ENCODE measurements at regions not wholly inside any gene's neighbourhood (a gene's known extent, or its start where the extent isn't known, plus 50 kb on each side); places are given as distances from the start of the nearest gene placed in this dataset.
"Not testable (repeated sequence)": the region's sequence is repeated elsewhere in the genome, so short reads cannot be mapped to it uniquely, and the experiment has no call there.

DNA sequence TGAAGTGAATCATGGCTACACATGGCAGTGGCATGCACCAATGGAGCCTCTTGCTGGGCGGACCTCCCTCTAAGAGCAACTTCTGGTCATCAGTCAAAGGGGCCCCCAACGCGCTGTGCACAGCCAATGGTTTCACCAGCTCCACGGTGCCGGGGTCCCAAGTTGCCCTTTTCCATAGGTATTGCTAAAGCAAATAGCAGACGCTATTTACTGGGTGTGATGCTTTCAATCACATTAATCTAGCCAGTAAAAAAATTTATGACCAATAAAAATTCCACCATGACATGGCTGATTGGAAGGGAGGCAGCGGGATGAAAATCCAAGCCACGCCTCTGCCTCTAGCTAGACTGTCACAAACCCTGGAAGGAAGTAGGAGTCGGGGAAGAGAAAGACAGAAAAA, 680.3 kb upstream of the SOX9 start:
- no peaks in the 10 kb centered on the region for H3K9me3 ChIP-seq (ENCODE audit: low read depth, low read length)
- no peak overlapping the region for H3K9ac ChIP-seq (ENCODE audit: insufficient read length)
- no peak for DNase-seq (ENCODE audit: low read depth, low spot score)
- no peak overlapping the region for H3K27ac ChIP-seq
- H3K4me3 ChIP-seq: no peak overlapping the region
- TF ChIP-seq POLR2AphosphoS5 (IDR thresholded peaks at IDR 0.05; ENCODE audit: borderline replicate concordance, low read depth, low read length) (no peak), EZH2 (IDR thresholded peaks at IDR 0.05) (no peak), FOXP2 (optimal IDR thresholded peaks at IDR 0.05; ENCODE audit: control extremely low read depth, extremely low read length, insufficient read depth) (no peak)
- no peaks in the 10 kb centered on the region for H3K36me3 ChIP-seq (ENCODE audit: insufficient read depth, low read length)

DNA sequence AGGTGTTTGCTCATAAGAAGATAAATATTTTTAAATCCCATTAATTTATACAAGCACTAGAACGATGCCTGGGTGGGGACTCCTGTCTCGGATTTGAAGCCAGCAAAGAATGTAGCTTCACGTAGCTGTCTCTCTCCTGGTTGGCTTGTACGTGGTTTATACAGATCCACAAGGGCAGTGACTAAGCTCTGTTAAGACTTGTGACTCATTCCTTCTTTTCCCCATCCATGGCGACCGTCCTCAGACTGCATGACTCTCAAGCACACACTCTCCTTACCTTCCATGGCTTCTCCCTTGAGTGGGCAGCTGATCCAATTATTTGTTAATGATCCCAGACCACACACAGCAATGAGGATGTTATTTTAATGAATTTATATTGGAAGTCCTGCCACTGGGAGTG, 679.7 kb upstream of the SOX9 start:
- no peaks in the 10 kb centered on the region for H3K9me3 ChIP-seq (ENCODE audit: low read depth, low read length)
- H3K27ac ChIP-seq: no peak overlapping the region
- no peak for TF ChIP-seq POLR2AphosphoS5 (IDR thresholded peaks at IDR 0.05; ENCODE audit: borderline replicate concordance, low read depth, low read length)
- TF ChIP-seq FOXP2 (optimal IDR thresholded peaks at IDR 0.05; ENCODE audit: control extremely low read depth, extremely low read length, insufficient read depth): no peak
- no peak for TF ChIP-seq EZH2 (IDR thresholded peaks at IDR 0.05)
- no peak for DNase-seq (ENCODE audit: low read depth, low spot score)
- no peak overlapping the region for H3K4me3 ChIP-seq
- H3K36me3 ChIP-seq (ENCODE audit: insufficient read depth, low read length): no peaks in the 10 kb centered on the region
- no peak overlapping the region for H3K9ac ChIP-seq (ENCODE audit: insufficient read length)

DNA sequence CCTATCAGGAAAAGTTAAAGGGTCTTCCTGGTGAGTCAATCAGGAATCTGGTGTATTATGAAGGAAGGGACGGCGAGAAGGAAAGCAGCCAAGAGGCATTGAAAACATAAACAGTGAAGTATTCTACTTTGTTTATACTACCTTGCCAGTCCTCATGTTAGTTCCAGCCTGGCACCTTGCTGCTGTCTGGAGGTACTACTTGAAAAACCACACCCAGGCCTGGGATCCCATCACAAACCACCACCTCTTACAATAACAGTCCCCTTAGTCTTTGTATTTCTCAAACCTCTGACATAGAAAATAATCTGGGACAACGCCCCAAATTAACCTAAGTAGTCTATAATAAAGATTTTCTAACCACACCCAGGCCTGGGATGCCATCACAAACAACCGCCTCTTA, 676.7 kb upstream of the SOX9 start:
- no peaks in the 10 kb centered on the region for H3K9me3 ChIP-seq (ENCODE audit: low read depth, low read length)
- H3K36me3 ChIP-seq (ENCODE audit: insufficient read depth, low read length): no peaks in the 10 kb centered on the region
- TF ChIP-seq FOXP2 (optimal IDR thresholded peaks at IDR 0.05; ENCODE audit: control extremely low read depth, extremely low read length, insufficient read depth): no peak
- TF ChIP-seq POLR2AphosphoS5 (IDR thresholded peaks at IDR 0.05; ENCODE audit: borderline replicate concordance, low read depth, low read length): no peak
- no peak for TF ChIP-seq EZH2 (IDR thresholded peaks at IDR 0.05)
- DNase-seq (ENCODE audit: low read depth, low spot score): no peak
- H3K9ac ChIP-seq (ENCODE audit: insufficient read length): no peak overlapping the region
- H3K27ac ChIP-seq: no peak overlapping the region
- H3K4me3 ChIP-seq: no peak overlapping the region

DNA sequence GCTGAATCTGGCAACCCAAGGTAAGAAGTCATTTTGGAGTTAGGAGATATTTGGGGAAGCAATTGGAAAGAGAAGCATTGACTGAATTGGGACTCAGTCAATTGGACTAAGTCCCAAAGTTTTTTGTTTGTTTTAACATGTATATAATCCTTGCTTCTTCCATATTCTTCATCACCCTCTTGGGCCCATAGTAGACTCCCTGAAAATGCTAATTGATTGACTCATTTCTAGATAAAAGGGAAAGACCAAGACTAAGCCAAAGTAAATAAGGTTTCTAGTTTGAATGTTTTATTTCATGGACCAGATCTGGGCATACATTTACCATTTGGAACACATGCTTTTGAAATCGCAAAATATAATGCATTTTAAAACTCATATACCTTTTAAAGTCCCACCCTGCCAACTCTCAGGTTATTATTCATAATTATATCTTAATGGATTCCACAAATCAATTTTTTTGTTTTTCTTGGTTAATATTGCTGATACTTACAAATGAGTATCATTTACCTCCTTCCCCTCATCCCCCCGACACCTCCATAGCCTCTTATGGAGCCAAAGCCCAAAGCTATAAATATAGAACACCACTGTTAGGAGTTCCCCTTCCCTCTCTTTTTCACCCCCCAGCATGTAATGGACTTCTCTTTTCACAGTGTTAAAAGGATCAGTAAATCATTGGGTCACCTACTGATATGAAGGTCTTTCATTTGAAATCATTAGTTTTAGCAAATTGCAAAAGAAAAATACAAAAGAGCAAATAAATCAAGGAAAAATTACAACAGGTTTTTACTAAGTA, 674.0 kb upstream of the SOX9 start:
- Histone ChIP-seq H3K9ac (ENCODE audit: insufficient read length) (no peak overlapping the region), H3K27ac (no peak overlapping the region), H3K9me3 (ENCODE audit: low read depth, low read length) (no peaks in the 10 kb centered on the region), H3K36me3 (ENCODE audit: insufficient read depth, low read length) (no peaks in the 10 kb centered on the region), H3K4me3 (no peak overlapping the region)
- TF ChIP-seq POLR2AphosphoS5 (IDR thresholded peaks at IDR 0.05; ENCODE audit: borderline replicate concordance, low read depth, low read length) (no peak), FOXP2 (optimal IDR thresholded peaks at IDR 0.05; ENCODE audit: control extremely low read depth, extremely low read length, insufficient read depth) (no peak), EZH2 (IDR thresholded peaks at IDR 0.05) (no peak)
- no peak for DNase-seq (ENCODE audit: low read depth, low spot score)

DNA sequence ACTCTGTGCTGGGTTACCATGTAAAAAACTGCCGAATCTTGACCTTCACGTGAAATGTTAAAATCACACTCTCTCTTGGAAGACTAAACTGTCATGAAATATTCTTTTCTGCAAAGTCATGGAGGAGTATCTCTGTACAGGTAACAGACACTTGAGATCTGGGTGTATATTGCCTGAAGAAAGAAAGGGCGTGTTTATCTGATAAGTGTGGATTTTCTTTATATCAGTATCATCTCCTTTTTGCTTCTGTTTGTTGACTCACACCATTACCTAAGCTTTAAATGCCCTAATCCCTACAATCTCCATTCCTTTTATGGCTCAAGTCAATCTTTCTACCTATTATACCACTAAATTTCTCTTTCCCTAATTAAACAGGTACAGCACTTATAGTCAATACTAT, 673.2 kb upstream of the SOX9 start:
- DNase-seq (ENCODE audit: low read depth, low spot score): no peak
- Histone ChIP-seq H3K9ac (ENCODE audit: insufficient read length) (no peak overlapping the region), H3K36me3 (ENCODE audit: insufficient read depth, low read length) (no peaks in the 10 kb centered on the region), H3K9me3 (ENCODE audit: low read depth, low read length) (no peaks in the 10 kb centered on the region), H3K4me3 (no peak overlapping the region), H3K27ac (no peak overlapping the region)
- TF ChIP-seq EZH2 (IDR thresholded peaks at IDR 0.05) (no peak), FOXP2 (optimal IDR thresholded peaks at IDR 0.05; ENCODE audit: control extremely low read depth, extremely low read length, insufficient read depth) (no peak), POLR2AphosphoS5 (IDR thresholded peaks at IDR 0.05; ENCODE audit: borderline replicate concordance, low read depth, low read length) (no peak)

DNA sequence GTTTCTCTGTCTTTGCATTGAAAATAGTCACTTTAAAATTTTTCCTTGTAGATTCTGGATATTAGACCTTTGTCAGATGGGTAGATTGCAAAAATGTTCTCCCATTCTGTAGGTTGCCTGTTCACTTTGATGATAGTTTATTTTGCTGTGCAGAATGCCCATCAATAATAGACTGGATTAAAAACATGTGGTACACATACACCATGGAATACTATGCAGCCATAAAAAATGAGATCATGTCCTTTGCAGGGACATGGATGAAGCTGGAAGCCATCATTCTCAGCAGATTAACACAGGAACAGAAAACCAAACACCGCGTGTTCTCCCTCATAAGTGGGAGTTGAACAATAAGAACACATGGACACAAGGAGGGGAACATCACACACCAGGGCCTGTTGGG, 670.2 kb upstream of the SOX9 start:
- DNase-seq (ENCODE audit: low read depth, low spot score); H3K4me3 ChIP-seq; H3K9me3 ChIP-seq (ENCODE audit: low read depth, low read length); H3K9ac ChIP-seq (ENCODE audit: insufficient read length); H3K36me3 ChIP-seq (ENCODE audit: insufficient read depth, low read length); H3K27ac ChIP-seq: not testable (repeated sequence)

DNA sequence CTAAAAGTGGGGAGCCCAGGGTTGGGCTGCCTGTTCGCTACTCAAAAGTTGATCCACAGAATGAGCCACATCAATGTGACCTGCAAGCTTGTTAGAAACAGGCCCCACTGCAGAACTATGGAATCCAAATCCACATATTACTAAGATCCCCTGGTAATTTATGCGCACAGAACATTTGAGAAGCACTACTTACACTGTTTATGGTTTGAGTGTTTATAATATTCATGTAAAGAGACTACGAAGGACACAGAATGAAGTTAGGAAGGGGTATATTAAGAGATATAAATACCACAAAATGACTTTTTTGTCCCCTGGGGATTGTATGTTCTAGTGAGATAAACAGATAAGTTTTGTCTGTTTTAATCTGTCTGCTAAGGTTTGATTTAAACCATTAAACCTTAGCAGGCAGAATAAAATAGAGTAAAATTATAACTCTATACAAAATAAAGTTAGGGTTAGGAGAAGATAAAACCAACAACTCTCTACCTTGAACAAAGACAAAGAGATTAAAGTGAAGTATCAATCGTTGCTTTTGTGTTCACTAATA, 666.9 kb upstream of the SOX9 start:
- H3K36me3 ChIP-seq (ENCODE audit: insufficient read depth, low read length): no peaks in the 10 kb centered on the region
- no peak overlapping the region for H3K4me3 ChIP-seq
- TF ChIP-seq POLR2AphosphoS5 (IDR thresholded peaks at IDR 0.05; ENCODE audit: borderline replicate concordance, low read depth, low read length) (no peak), EZH2 (IDR thresholded peaks at IDR 0.05) (no peak), FOXP2 (optimal IDR thresholded peaks at IDR 0.05; ENCODE audit: control extremely low read depth, extremely low read length, insufficient read depth) (no peak)
- no peaks in the 10 kb centered on the region for H3K9me3 ChIP-seq (ENCODE audit: low read depth, low read length)
- no peak overlapping the region for H3K27ac ChIP-seq
- no peak overlapping the region for H3K9ac ChIP-seq (ENCODE audit: insufficient read length)
- DNase-seq (ENCODE audit: low read depth, low spot score): no peak

DNA sequence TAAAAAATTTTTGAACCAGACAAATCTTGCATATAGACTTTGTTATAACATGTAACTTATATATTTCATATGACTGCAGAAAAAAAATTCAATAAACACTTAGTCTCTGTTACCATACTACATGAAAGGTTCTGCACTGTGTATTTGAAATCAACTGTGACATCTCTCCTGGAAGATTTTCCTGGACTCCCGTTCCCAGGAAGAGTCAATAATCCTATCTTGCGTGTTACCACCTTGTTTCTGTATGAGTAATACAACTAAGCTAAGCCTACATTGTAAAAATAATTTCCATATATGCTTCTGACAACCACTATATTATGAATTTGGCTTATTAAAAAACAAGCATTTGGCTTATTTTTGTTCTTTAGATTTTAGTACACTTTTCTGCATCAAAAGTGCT, 665.6 kb upstream of the SOX9 start:
- no peaks in the 10 kb centered on the region for H3K36me3 ChIP-seq (ENCODE audit: insufficient read depth, low read length)
- no peak for DNase-seq (ENCODE audit: low read depth, low spot score)
- H3K9ac ChIP-seq (ENCODE audit: insufficient read length): no peak overlapping the region
- no peak overlapping the region for H3K27ac ChIP-seq
- no peak for TF ChIP-seq FOXP2 (optimal IDR thresholded peaks at IDR 0.05; ENCODE audit: control extremely low read depth, extremely low read length, insufficient read depth)
- no peak for TF ChIP-seq POLR2AphosphoS5 (IDR thresholded peaks at IDR 0.05; ENCODE audit: borderline replicate concordance, low read depth, low read length)
- no peak for TF ChIP-seq EZH2 (IDR thresholded peaks at IDR 0.05)
- H3K9me3 ChIP-seq (ENCODE audit: low read depth, low read length): no peaks in the 10 kb centered on the region
- H3K4me3 ChIP-seq: no peak overlapping the region

DNA sequence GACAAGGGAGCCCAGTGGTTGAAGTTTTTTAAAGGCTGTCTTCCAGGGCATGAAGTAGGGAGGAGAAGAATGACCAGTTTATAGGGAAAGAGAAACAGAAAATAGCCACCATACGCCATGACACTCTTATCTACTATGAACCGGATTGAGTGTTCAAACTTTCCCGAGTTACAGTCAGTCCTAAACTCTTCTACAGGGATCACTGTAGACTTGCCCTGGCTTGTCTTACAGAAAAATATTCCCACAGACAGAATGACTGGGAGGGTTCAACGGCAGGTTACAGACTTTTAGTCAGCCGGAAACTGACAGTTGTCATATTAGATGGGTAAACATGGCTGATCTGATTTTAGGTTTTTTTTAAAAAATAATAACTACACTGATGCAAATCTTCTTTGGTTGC, 662.5 kb upstream of the SOX9 start:
- Histone ChIP-seq H3K4me3 (no peak overlapping the region), H3K36me3 (ENCODE audit: insufficient read depth, low read length) (no peaks in the 10 kb centered on the region), H3K27ac (no peak overlapping the region), H3K9ac (ENCODE audit: insufficient read length) (no peak overlapping the region), H3K9me3 (ENCODE audit: low read depth, low read length) (no peaks in the 10 kb centered on the region)
- TF ChIP-seq FOXP2 (optimal IDR thresholded peaks at IDR 0.05; ENCODE audit: control extremely low read depth, extremely low read length, insufficient read depth) (no peak), EZH2 (IDR thresholded peaks at IDR 0.05) (no peak), POLR2AphosphoS5 (IDR thresholded peaks at IDR 0.05; ENCODE audit: borderline replicate concordance, low read depth, low read length) (no peak)
- no peak for DNase-seq (ENCODE audit: low read depth, low spot score)
